HG03460 (cell line): ENCODE measurements at regions not wholly inside any gene's neighbourhood (a gene's known extent, or its start where the extent isn't known, plus 50 kb on each side); places are given as distances from the start of the nearest gene placed in this dataset.

Experiments used
- ATAC-seq: cut with Tn5 transposase; IDR thresholded peaks from one replicate; pipeline ENCODE4 v1.9.1; 2021; ENCODE audit not compliant: unreplicated experiment

GRCh38 chr3:99240700-99241099 is 339.2 kb upstream of the DCBLD2 start:
- ATAC-seq: no peak

GRCh38 chr3:99236576-99236975 is 335.1 kb upstream of the DCBLD2 start:
- no peak for ATAC-seq

- ATAC-seq: no peak
Measured at GRCh38 chr3:99232696-99233095, 331.2 kb upstream of the DCBLD2 start.

GRCh38 chr3:99218468-99218867 is 317.0 kb upstream of the DCBLD2 start:
- no peak for ATAC-seq

- ATAC-seq: no peak
Measured at GRCh38 chr3:99212969-99213368, 311.5 kb upstream of the DCBLD2 start.

GRCh38 chr3:99211309-99211708 is 309.8 kb upstream of the DCBLD2 start:
- no peak for ATAC-seq

- no peak for ATAC-seq
Measured at GRCh38 chr3:99199021-99199420, 297.5 kb upstream of the DCBLD2 start.

GRCh38 chr3:99191186-99191585 is 289.7 kb upstream of the DCBLD2 start:
- no peak for ATAC-seq

GRCh38 chr3:99188936-99189335 is 287.4 kb upstream of the DCBLD2 start:
- no peak for ATAC-seq

GRCh38 chr3:99186016-99186415 is 284.5 kb upstream of the DCBLD2 start:
- no peak for ATAC-seq

GRCh38 chr3:99176169-99176964 is 274.9 kb upstream of the DCBLD2 start:
- ATAC-seq: no peak

GRCh38 chr3:99175276-99175812 is 273.8 kb upstream of the DCBLD2 start:
- ATAC-seq: no peak

GRCh38 chr3:99172736-99173657 is 271.5 kb upstream of the DCBLD2 start:
- ATAC-seq: peak; percentile 49

- ATAC-seq: no peak
Measured at GRCh38 chr3:99171800-99172199, 270.3 kb upstream of the DCBLD2 start.

GRCh38 chr3:99170867-99171517 is 269.5 kb upstream of the DCBLD2 start:
- ATAC-seq: no peak

- no peak for ATAC-seq
Measured at GRCh38 chr3:99167071-99167470, 265.6 kb upstream of the DCBLD2 start.

GRCh38 chr3:99163314-99163713 is 261.8 kb upstream of the DCBLD2 start:
- no peak for ATAC-seq

GRCh38 chr3:99159220-99159762 is 257.8 kb upstream of the DCBLD2 start:
- no peak for ATAC-seq

- no peak for ATAC-seq
Measured at GRCh38 chr3:99145031-99145430, 243.5 kb upstream of the DCBLD2 start.

GRCh38 chr3:99143493-99143892 is 242.0 kb upstream of the DCBLD2 start:
- ATAC-seq: no peak

GRCh38 chr3:99134986-99135385 is 233.5 kb upstream of the DCBLD2 start:
- no peak for ATAC-seq
